RWPE1 (cell line): ENCODE measurements at regions not wholly inside any gene's neighbourhood (a gene's known extent, or its start where the extent isn't known, plus 50 kb on each side); places are given as distances from the start of the nearest gene placed in this dataset.
A peak's percentile ranks its signal among the peaks of the same experiment; 100 is the strongest.

Experiments used
- CTCF ChIA-PET: fragments of 350-600 bp; sonication (Branson Sonifier 250); formaldehyde crosslinking; extraction: SDS; loops from one replicate; lab custom pipeline; 2021; lab: Yijun Ruan, JAX
- POLR2A ChIA-PET: fragments of 400-600 bp; formaldehyde crosslinking; extraction: SDS; loops from one replicate; lab custom pipeline; 2020; ENCODE audit warnings: antibody characterized with exemption; ENCODE audit not compliant: low non-redundant PET; lab: Yijun Ruan, JAX
- DNase-seq: peaks from one replicate; pipeline ENCODE4 v3.0.0; 2012; ENCODE audit warnings: low spot score
- H3K27ac ChIP-seq: fragments of 450-650 bp; 2 replicates; pipeline ENCODE4 v1.5.1; 2017
- TF ChIP-seq, protein P1 (sequence below): fragments of 450-650 bp; conservative IDR thresholded peaks from 2 replicates; pipeline ENCODE4 v1.5.1; 2017; ENCODE audit warnings: low read depth, mild to moderate bottlenecking

DNA sequence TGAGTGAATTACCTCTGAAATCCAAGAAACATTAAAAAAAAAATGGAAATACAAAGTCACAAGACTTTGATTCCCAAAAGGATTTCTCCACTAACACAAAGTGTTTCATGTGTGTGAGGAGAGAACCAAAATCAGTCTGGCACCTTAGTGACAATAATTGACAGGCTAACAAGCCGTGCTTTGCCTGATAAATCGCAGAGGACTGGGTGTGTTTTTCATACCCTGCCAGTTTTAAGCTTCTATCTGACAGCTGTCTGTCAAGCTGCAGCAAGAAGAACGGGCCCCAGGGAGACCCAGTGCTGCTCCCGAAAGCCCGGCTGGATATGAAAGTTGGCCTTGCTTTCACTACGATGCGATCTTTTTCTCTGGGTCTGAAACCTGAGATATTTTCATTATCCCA lies 101.6 kb upstream of the KCNK2 start:
- DNase-seq: no peak
- ChIA-PET POLR2A (no interaction called here), CTCF (no interaction called here)
- H3K27ac ChIP-seq: no peak overlapping the region
- TF ChIP-seq, protein P1, sequence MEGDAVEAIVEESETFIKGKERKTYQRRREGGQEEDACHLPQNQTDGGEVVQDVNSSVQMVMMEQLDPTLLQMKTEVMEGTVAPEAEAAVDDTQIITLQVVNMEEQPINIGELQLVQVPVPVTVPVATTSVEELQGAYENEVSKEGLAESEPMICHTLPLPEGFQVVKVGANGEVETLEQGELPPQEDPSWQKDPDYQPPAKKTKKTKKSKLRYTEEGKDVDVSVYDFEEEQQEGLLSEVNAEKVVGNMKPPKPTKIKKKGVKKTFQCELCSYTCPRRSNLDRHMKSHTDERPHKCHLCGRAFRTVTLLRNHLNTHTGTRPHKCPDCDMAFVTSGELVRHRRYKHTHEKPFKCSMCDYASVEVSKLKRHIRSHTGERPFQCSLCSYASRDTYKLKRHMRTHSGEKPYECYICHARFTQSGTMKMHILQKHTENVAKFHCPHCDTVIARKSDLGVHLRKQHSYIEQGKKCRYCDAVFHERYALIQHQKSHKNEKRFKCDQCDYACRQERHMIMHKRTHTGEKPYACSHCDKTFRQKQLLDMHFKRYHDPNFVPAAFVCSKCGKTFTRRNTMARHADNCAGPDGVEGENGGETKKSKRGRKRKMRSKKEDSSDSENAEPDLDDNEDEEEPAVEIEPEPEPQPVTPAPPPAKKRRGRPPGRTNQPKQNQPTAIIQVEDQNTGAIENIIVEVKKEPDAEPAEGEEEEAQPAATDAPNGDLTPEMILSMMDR: no peak

DNA sequence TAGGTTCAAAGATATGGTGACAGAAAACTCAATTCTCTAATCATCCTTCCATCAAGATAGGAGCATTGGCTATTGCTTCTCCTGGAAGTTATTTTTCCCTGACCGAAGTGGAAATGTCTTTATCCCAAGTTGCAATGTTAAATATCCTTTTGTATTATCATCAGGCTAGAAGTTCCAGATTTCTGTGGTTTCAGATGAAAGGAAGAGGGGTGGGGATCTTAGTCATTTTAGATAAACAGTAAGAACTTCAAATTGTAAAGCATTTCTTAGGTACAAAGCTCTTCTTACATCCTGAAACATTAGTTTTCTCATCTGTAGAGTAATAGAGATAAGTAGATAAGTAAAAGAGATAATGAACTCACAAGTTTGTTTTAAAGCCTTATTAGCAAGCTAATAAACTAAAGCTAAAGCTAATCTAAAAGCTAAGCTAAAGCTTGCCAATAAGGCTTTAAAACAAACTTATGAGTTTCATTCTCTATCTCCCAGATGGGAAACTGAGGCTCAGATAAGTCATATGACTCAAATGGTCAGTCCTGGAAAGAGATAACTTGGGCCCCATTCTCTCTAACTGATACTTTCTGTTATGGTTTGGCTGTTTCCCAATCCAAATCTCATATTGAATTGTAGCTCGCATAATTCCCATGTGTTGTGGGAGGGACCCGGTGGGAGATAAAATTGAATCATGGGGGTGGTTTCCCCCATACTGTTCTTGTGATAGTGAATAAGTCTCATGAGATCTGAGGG lies 99.2 kb upstream of the KCNK2 start:
- no peak overlapping the region for H3K27ac ChIP-seq
- TF ChIP-seq, protein P1: no peak
- ChIA-PET POLR2A (no interaction called here), CTCF (no interaction called here)
- DNase-seq: no peak

DNA sequence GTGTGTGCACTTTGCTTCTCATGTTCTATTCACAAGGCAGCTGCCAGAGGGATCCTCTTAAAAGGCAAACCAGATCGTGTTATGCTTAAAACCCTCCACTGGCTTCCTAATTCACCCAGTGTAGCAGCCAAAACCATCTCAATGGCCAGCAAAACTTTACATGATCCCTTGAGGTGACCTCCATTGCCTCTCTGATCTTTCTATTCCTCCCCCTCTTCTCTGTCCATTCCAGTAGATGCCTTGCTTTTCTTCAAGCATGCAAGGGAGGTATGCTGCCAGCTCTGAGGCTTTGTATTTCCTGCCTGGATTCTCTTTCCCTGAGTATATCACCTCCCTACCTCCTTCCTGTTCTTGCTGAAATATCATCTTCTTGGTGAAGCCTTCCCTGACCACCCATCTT lies 93.2 kb upstream of the KCNK2 start:
- CTCF ChIA-PET: no interaction called here
- TF ChIP-seq, protein P1: no peak
- no peak overlapping the region for H3K27ac ChIP-seq
- POLR2A ChIA-PET: no interaction called here
- no peak for DNase-seq

DNA sequence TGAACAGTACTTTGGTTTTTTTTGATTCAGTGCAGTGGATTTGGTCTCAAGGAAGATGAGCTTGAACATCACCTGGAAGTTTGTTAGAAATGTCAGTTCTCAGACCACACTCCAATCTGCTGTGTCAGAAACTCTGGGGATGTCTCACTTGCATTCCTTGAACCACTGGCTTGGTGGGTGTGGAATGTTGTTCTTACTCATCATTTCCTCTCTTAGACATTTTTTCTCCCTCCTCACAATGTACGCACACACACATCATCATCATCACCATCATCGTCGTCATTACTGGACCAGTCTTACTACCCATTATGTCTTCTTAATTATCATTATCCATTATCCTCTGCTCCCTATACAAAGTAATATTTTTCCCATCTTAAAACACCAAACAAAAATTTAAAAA lies 91.9 kb upstream of the KCNK2 start:
- H3K27ac ChIP-seq: no peak overlapping the region
- ChIA-PET CTCF (interaction anchor here (0.5 kb wide), 1 partner anchor 12 kb away, joined by 4 read pairs; no protein-coding TSS in a partner anchor), POLR2A (no interaction called here)
- peak; percentile 73 for DNase-seq
- TF ChIP-seq, protein P1: no peak

DNA sequence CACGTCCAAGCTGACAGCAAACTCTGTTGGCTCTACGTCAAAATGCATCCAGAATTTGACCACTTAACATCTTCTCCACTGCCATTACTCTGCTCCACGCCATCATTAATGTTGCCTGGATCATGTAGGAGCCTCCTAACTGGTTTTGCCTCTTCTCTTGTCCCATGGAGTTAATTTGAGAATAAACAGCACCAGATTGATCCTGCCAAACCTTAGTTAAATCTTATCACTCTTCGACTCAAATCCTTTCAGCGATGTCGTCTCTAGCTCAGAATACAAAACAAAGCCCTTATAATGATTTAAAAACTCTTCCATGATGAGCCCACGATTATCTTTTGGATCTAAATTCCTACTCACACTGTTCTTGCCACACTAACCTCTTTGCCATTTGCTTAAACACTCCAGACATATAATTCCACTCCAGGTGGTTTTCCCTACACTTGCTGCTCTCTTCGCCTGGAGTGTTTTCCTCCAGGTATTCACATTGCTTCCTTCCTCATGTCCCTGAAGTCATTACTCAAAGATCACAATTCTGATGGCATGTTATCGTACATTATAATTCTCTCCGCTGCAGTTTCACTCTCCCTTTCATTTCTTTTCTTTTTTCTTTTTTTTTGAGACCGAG lies 90.7 kb upstream of the KCNK2 start:
- POLR2A ChIA-PET: no interaction called here
- TF ChIP-seq, protein P1: no peak
- CTCF ChIA-PET: no interaction called here
- no peak overlapping the region for H3K27ac ChIP-seq
- DNase-seq: no peak

DNA sequence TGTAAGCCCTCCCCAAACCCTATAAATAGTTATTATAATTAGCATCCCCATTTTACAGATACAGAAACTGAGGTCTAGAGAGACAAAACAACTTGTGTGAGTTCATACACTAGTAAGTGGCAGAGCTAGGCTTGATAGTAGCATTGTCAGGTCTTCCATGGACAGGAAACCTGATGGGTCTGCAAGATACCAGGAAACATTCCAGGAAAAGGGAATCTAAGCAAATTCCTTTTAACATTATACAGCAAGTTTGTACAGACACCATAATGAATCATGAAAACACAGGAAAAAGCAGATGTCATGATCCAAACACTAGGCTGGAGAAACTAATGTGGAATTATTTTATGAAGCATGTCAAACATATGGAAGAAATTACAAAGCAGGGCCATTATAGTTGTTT lies 89.1 kb upstream of the KCNK2 start:
- POLR2A ChIA-PET: no interaction called here
- CTCF ChIA-PET: no interaction called here
- TF ChIP-seq, protein P1: no peak
- no peak overlapping the region for H3K27ac ChIP-seq
- no peak for DNase-seq
